ENCODE measurements at regions not wholly inside any gene's neighbourhood (a gene's known extent, or its start where the extent isn't known, plus 50 kb on each side); places are given as distances from the start of the nearest gene placed in this dataset.
"Not testable (repeated sequence)": the region's sequence is repeated elsewhere in the genome, so short reads cannot be mapped to it uniquely, and the experiment has no call there.

GRCh38 chr4:3589946-3590924 is 58.0 kb upstream of the LRPAP1 start:
- not testable (repeated sequence) for TF ChIP-seq POLR2A (IDR thresholded peaks at IDR 0.05; ENCODE audit: low read length); GATA1 (IDR thresholded peaks at IDR 0.05; ENCODE audit: low read depth, low read length)

All from erythroblast (primary cell).